ENCODE measurements at regions not wholly inside any gene's neighbourhood (a gene's known extent, or its start where the extent isn't known, plus 50 kb on each side); places are given as distances from the start of the nearest gene placed in this dataset.

DNA sequence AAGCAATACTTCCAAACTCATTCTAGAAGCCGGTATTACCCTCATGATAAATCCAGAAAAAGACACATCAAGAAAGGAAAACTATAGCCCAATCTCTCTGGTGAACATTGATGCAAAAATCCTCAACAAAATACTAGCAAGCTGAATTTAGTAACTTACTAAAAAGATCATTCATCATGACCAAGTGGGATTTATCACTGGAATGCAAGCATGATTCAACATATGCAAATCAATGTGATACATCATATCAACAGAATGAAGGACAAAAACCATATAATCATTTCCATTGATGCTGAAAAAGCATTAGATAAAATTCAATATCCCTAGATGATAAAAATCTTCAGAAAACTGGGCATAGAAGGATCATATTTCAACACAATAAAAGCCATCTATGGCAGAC, 402.9 kb downstream of the TGFB2 start:
- DNase-seq: no peak
- no peak overlapping the region for H2AFZ ChIP-seq (ENCODE audit: low read length)
- H3K4me3 ChIP-seq (ENCODE audit: low read length): no peak overlapping the region
- TF ChIP-seq EZH2phosphoT487 (IDR thresholded peaks at IDR 0.05; ENCODE audit: low read length) (no peak), EZH2 (optimal IDR thresholded peaks at IDR 0.05; ENCODE audit: low read depth, low read length) (no peak)
- TF ChIP-seq, protein P1, sequence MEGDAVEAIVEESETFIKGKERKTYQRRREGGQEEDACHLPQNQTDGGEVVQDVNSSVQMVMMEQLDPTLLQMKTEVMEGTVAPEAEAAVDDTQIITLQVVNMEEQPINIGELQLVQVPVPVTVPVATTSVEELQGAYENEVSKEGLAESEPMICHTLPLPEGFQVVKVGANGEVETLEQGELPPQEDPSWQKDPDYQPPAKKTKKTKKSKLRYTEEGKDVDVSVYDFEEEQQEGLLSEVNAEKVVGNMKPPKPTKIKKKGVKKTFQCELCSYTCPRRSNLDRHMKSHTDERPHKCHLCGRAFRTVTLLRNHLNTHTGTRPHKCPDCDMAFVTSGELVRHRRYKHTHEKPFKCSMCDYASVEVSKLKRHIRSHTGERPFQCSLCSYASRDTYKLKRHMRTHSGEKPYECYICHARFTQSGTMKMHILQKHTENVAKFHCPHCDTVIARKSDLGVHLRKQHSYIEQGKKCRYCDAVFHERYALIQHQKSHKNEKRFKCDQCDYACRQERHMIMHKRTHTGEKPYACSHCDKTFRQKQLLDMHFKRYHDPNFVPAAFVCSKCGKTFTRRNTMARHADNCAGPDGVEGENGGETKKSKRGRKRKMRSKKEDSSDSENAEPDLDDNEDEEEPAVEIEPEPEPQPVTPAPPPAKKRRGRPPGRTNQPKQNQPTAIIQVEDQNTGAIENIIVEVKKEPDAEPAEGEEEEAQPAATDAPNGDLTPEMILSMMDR (IDR thresholded peaks at IDR 0.05; ENCODE audit: low read length): no peak
- peaks cover 7% of the 10 kb centered on the region for H3K4me1 ChIP-seq (ENCODE audit: low read length)
- H4K20me1 ChIP-seq (ENCODE audit: insufficient read depth, low read length): no peaks in the 10 kb centered on the region
- no peaks in the 10 kb centered on the region for H3K9me2 ChIP-seq (replicated peaks; ENCODE audit: insufficient read depth, low read length)
- H3F3A ChIP-seq (ENCODE audit: insufficient read depth, low read length): no peaks in the 10 kb centered on the region
- H3K9ac ChIP-seq (ENCODE audit: low read length): no peak overlapping the region
- H3K27ac ChIP-seq (ENCODE audit: low read length): no peak overlapping the region
- no peaks in the 10 kb centered on the region for H3K36me3 ChIP-seq (replicated peaks; ENCODE audit: insufficient read depth, low read length)
- no peaks in the 10 kb centered on the region for H3K9me3 ChIP-seq (replicated peaks; ENCODE audit: insufficient read depth, low read length)
- no peaks in the 10 kb centered on the region for H3K79me2 ChIP-seq (ENCODE audit: low read length)
- no peaks in the 10 kb centered on the region for H3K27me3 ChIP-seq (replicated peaks; ENCODE audit: insufficient read depth, low read length)
- H3K4me2 ChIP-seq (ENCODE audit: low read depth, low read length): no peak overlapping the region

DNA sequence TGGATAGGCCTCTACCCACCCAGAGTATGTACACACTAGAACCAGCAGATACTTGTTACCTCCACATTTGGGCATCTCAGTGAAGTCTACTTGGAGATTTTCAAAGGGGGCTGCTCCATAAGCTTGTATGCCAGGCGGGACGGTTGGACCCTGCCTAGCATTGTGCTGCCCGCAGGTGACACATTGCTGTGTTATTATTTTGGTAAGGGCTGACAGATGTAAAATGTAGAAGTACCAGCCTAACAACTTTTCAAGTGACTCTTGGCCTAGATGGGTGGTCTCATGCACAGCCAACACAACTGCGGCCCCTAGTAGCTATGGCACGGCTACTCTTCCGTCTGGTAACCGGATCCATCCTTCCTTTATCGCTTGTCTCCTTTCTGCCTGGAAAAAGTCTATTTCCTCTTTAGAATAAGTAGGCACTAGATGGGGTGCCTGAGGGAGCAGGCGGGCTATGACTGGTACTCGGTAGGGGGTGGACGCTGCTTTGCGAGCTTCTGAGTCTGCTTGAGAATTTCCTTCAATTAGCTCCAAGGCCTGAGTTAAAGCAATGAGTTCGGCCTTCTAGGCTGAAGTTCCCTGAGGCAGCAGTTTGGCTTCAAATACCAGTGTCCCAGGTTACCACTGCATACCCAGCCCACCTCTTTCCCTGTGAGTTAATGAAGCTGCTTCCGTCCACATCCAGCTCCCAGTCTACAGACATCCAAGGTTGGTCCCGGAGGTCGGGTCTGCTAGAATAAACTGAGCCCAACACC, 405.3 kb downstream of the TGFB2 start:
- DNase-seq: no peak
- TF ChIP-seq EZH2phosphoT487 (IDR thresholded peaks at IDR 0.05; ENCODE audit: low read length) (no peak), EZH2 (optimal IDR thresholded peaks at IDR 0.05; ENCODE audit: low read depth, low read length) (no peak)
- TF ChIP-seq, protein P1 (IDR thresholded peaks at IDR 0.05; ENCODE audit: low read length): no peak

DNA sequence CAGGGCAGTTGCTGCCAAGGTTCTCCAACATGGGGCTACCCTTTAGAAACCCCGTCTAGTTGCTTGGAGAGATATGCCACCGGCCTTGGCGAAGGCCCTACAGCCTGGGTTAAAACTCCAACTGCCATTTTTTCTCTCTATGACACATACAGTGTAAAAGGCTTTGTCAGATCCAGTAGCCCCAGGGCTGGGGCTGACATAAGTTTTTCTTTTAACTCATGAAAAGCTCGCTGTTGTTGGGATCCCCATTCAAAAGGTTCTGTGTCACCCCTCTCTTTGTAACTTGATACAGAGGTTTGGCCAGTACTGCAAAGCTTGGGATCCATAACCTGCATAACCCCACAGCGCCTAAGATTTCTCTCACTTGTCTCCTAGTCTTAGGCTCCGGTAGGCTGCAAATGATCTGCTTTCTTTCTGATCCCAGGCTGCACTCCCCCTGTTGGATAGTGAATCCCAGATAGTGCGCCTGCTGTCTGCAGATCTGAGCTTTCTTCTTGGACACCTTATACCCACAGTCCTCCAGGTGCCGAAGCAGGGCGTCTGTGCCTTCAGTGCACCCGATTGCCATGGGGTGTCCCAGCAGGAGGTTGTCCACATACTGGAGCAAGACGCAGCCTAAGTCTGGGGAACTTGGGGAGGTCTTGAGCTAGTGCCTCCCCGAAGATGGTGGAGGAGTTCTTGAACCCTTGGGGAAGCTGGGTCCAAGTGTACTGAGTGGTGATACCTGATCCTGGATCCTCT, 406.2 kb downstream of the TGFB2 start:
- Histone ChIP-seq H3K27ac (ENCODE audit: low read length) (no peak overlapping the region), H3K4me3 (ENCODE audit: low read length) (no peak overlapping the region), H4K20me1 (ENCODE audit: insufficient read depth, low read length) (no peaks in the 10 kb centered on the region), H3K79me2 (ENCODE audit: low read length) (no peaks in the 10 kb centered on the region), H3F3A (ENCODE audit: insufficient read depth, low read length) (no peaks in the 10 kb centered on the region), H2AFZ (ENCODE audit: low read length) (no peak overlapping the region), H3K4me2 (ENCODE audit: low read depth, low read length) (no peak overlapping the region), H3K4me1 (ENCODE audit: low read length) (0 out of 2 replicates have a peak, but pooled peaks cover 7% of the 10 kb centered on the region), H3K27me3 (replicated peaks; ENCODE audit: insufficient read depth, low read length) (no peaks in the 10 kb centered on the region), H3K9me3 (replicated peaks; ENCODE audit: insufficient read depth, low read length) (no peaks in the 10 kb centered on the region), H3K36me3 (replicated peaks; ENCODE audit: insufficient read depth, low read length) (no peaks in the 10 kb centered on the region), H3K9me2 (replicated peaks; ENCODE audit: insufficient read depth, low read length) (no peaks in the 10 kb centered on the region), H3K9ac (ENCODE audit: low read length) (no peak overlapping the region)
- DNase-seq: no peak
- no peak for TF ChIP-seq EZH2 (optimal IDR thresholded peaks at IDR 0.05; ENCODE audit: low read depth, low read length)
- TF ChIP-seq, protein P1 (IDR thresholded peaks at IDR 0.05; ENCODE audit: low read length): no peak
- TF ChIP-seq EZH2phosphoT487 (IDR thresholded peaks at IDR 0.05; ENCODE audit: low read length): no peak

More for the DNA sequence above, 405.3 kb downstream of the TGFB2 start:
- Histone ChIP-seq H2AFZ (ENCODE audit: low read length) (no peak overlapping the region), H3K27me3 (replicated peaks; ENCODE audit: insufficient read depth, low read length) (no peaks in the 10 kb centered on the region), H4K20me1 (ENCODE audit: insufficient read depth, low read length) (no peaks in the 10 kb centered on the region), H3K9me2 (replicated peaks; ENCODE audit: insufficient read depth, low read length) (no peaks in the 10 kb centered on the region), H3K4me1 (ENCODE audit: low read length) (0 out of 2 replicates have a peak, but pooled peaks cover 7% of the 10 kb centered on the region), H3K27ac (ENCODE audit: low read length) (no peak overlapping the region), H3K4me2 (ENCODE audit: low read depth, low read length) (no peak overlapping the region), H3K9me3 (replicated peaks; ENCODE audit: insufficient read depth, low read length) (no peaks in the 10 kb centered on the region), H3K36me3 (replicated peaks; ENCODE audit: insufficient read depth, low read length) (no peaks in the 10 kb centered on the region), H3K9ac (ENCODE audit: low read length) (no peak overlapping the region), H3F3A (ENCODE audit: insufficient read depth, low read length) (no peaks in the 10 kb centered on the region), H3K79me2 (ENCODE audit: low read length) (no peaks in the 10 kb centered on the region), H3K4me3 (ENCODE audit: low read length) (no peak overlapping the region)

Data from MM.1S (cell line).